Choroid plexus epithelial cell (primary cell): ENCODE measurements at regions not wholly inside any gene's neighbourhood (a gene's known extent, or its start where the extent isn't known, plus 50 kb on each side); places are given as distances from the start of the nearest gene placed in this dataset.

Experiments used
- DNase-seq: peaks from one replicate; pipeline ENCODE4 v3.0.0-alpha.2; 2010; ENCODE audit warnings: low read depth
- H3K4me3 ChIP-seq: 2 replicates; pipeline ENCODE4 v1.5.1; 2011; ENCODE audit warnings: low read depth, mild to moderate bottlenecking, control low read depth, low read length, moderate library complexity
- TF ChIP-seq, protein P1 (sequence below): conservative IDR thresholded peaks from 2 replicates; pipeline ENCODE4 v1.5.1; 2011; ENCODE audit warnings: low read depth, mild to moderate bottlenecking, control low read depth, inconsistent platforms, low read length, moderate library complexity

DNA sequence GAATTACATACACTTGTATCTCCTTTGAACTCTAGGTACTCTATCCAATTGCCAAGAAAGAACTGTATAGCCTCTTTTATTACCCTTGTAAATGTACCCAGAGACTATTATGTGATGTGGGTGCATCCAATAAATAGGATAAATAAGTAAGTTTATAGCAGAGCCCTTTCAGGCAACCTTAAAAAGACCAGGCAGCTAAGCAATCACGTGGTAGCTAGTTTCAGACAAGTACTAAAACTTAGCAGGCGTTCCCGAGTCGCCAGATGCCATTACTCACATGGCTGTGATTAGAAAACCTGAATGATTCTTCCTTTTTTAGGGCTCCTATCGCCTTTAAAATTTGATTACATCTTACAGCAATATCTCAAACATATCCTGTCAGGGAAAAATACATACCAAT, 1303.0 kb downstream of the EFNB2 start:
- no peak overlapping the region for H3K4me3 ChIP-seq
- no peak for DNase-seq
- TF ChIP-seq, protein P1, sequence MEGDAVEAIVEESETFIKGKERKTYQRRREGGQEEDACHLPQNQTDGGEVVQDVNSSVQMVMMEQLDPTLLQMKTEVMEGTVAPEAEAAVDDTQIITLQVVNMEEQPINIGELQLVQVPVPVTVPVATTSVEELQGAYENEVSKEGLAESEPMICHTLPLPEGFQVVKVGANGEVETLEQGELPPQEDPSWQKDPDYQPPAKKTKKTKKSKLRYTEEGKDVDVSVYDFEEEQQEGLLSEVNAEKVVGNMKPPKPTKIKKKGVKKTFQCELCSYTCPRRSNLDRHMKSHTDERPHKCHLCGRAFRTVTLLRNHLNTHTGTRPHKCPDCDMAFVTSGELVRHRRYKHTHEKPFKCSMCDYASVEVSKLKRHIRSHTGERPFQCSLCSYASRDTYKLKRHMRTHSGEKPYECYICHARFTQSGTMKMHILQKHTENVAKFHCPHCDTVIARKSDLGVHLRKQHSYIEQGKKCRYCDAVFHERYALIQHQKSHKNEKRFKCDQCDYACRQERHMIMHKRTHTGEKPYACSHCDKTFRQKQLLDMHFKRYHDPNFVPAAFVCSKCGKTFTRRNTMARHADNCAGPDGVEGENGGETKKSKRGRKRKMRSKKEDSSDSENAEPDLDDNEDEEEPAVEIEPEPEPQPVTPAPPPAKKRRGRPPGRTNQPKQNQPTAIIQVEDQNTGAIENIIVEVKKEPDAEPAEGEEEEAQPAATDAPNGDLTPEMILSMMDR, result no peak

DNA sequence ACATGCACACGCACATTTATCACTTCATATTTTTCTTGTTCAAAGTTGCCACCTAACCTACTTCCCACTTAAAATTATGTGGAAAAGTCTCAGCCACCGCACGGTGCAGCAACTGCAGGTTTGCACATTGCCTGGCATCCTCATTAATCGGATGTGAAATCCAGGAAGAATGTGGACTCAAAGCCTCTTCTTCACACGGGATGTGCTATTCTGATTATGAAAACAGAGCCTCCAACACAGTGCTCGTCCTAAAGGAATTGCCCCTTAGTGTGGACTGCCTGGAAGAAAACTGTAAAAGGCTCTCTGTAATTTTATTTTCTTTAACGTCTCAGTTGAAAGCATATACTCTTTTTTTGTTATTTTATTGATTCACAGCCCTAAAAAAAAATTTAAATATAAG, 1303.5 kb downstream of the EFNB2 start:
- no peak for DNase-seq
- TF ChIP-seq, protein P1, result no peak
- H3K4me3 ChIP-seq, result no peak overlapping the region

DNA sequence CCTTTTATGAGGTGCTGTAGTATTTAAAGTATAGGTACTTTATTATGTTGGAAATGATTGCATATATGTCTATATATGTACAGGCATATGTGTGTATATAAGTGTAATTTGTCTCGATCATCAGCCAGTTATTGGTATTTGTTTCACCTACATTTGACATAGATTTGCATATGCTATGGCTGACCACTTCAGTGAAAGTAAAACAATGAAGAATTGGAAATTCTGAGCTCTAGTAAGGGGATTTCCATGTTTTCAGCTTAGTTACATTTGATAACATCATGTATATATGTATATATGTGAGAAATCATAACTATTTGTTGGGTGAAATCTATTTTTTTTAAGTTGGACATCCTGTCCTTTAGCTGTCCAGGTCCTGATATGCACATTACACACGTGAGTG, 1303.9 kb downstream of the EFNB2 start:
- H3K4me3 ChIP-seq, result no peak overlapping the region
- TF ChIP-seq, protein P1, result no peak
- no peak for DNase-seq

- TF ChIP-seq, protein P1, result no peak
- peak; percentile 51 for DNase-seq
- H3K4me3 ChIP-seq, result no peak overlapping the region
Observed at GRCh38 chr13:105220881-105221280, 1314.6 kb downstream of the EFNB2 start.

GRCh38 chr13:105220063-105220462, 1315.4 kb downstream of the EFNB2 start:
- peak; percentile 79 for DNase-seq
- TF ChIP-seq, protein P1, result no peak
- no peak overlapping the region for H3K4me3 ChIP-seq

- TF ChIP-seq, protein P1, result no peak
- DNase-seq, result peak; percentile 49
- no peak overlapping the region for H3K4me3 ChIP-seq
Observed at GRCh38 chr13:105219651-105220050, 1315.8 kb downstream of the EFNB2 start.

- no peak for DNase-seq
- H3K4me3 ChIP-seq, result no peak overlapping the region
- TF ChIP-seq, protein P1, result no peak
Observed at GRCh38 chr13:105213512-105213911, 1322.0 kb downstream of the EFNB2 start.
